ENCODE measurements at regions not wholly inside any gene's neighbourhood (a gene's known extent, or its start where the extent isn't known, plus 50 kb on each side); places are given as distances from the start of the nearest gene placed in this dataset.

GRCh38 chr9:110028676-110029075, 179.3 kb downstream of the C9orf152 start (continued):
- no peak for TF ChIP-seq ZNF280B (CRISPR knock-in tag; IDR thresholded peaks at IDR 0.05; ENCODE audit: borderline replicate concordance)

GRCh38 chr9:110029429-110029955, 178.5 kb downstream of the C9orf152 start:
- peak overlapping the region; percentile 48 for H3K4me2 ChIP-seq (ENCODE audit: low read depth, low read length)
- H3K27ac ChIP-seq (ENCODE audit: extremely low read length, insufficient read depth, low read length), result peak overlapping the region; percentile 79
- FAIRE-seq (peak; percentile 80), DNase-seq (ENCODE audit: low spot score) (peak; percentile 82), ATAC-seq (peak; percentile 82)
- no peaks in the 10 kb centered on the region for H3K9me3 ChIP-seq (ENCODE audit: low read length)
- H3K4me1 ChIP-seq (ENCODE audit: insufficient read depth, low read length), result peaks cover 47% of the 10 kb centered on the region
- H4K20me1 ChIP-seq (ENCODE audit: insufficient read depth, low read length), result no peaks in the 10 kb centered on the region
- ChIA-PET CTCF (ENCODE audit: low intra/inter-chr PET ratio, low total read pairs) (no interaction called here), POLR2A (no interaction called here)
- intact Hi-C loops (cut with micrococcal nuclease; ENCODE audit: unreplicated experiment) (no loop called here), in situ Hi-C loops (cut with HindIII; ENCODE audit: extremely low pct_ligation_motif_present, low pct_unique_long_range_greater_than_20kb) (no loop called here)
- no TSS peak for BruUV-seq (replicated peaks)
- no peaks in the 10 kb centered on the region for H3K79me2 ChIP-seq (ENCODE audit: insufficient read depth, low read length)
- 0% methylated on average over 4 of the region's 4 CpGs for WGBS (ENCODE audit: low lambda C conversion rate)
- H3K36me3 ChIP-seq (replicated peaks in 1 of 2; ENCODE audit: control insufficient read depth in 1 of 2, insufficient read depth in 2 of 2, low read length in 2 of 2), result no peaks in the 10 kb centered on the region
- no peak overlapping the region for H2AFZ ChIP-seq (ENCODE audit: low read length)
- H3K9ac ChIP-seq (ENCODE audit: insufficient read depth, low read depth, low read length), result no peak overlapping the region
- no peaks in the 10 kb centered on the region; a peak in 1 of 5 replicates for H3K27me3 ChIP-seq (ENCODE audit: control insufficient read depth in 1 of 2, insufficient read depth in 2 of 2, low read length in 2 of 2)
- no peak overlapping the region for H3K4me3 ChIP-seq (replicated peaks in 1 of 3; ENCODE audit: insufficient read depth in 1 of 3, low read depth in 2 of 3, low read length in 3 of 3)
- TF ChIP-seq ELF3 (CRISPR knock-in tag; IDR thresholded peaks at IDR 0.05), result 0 out of 2 replicates have a peak, but pooled peaks have one; percentile 14
- TF ChIP-seq TEAD3 (CRISPR knock-in tag; optimal IDR thresholded peaks at IDR 0.05; ENCODE audit: borderline replicate concordance), result peak; percentile 92
- TF ChIP-seq HINFP (CRISPR knock-in tag; IDR thresholded peaks at IDR 0.05; ENCODE audit: low read depth), result no peak
- no peak for TF ChIP-seq ZNF501 (CRISPR knock-in tag; IDR thresholded peaks at IDR 0.05)
- no peak for TF ChIP-seq FOXP1 (IDR thresholded peaks at IDR 0.05)
- 0 out of 2 replicates have a peak, but pooled peaks have one; percentile 41 for TF ChIP-seq FOXP1 (CRISPR knock-in tag; IDR thresholded peaks at IDR 0.05)
- no peak for TF ChIP-seq ZNF607 (CRISPR knock-in tag; IDR thresholded peaks at IDR 0.05; ENCODE audit: borderline replicate concordance)
- TF ChIP-seq ZGPAT (CRISPR knock-in tag; IDR thresholded peaks at IDR 0.05), result peak; percentile 58; the same call in 1 of the 2 replicates
- TF ChIP-seq HNF4A (CRISPR knock-in tag; IDR thresholded peaks at IDR 0.05), result peak; percentile 83
- TF ChIP-seq MTF2 (CRISPR knock-in tag; IDR thresholded peaks at IDR 0.05; ENCODE audit: borderline replicate concordance), result no peak
- no peak for TF ChIP-seq NFIB (CRISPR knock-in tag; IDR thresholded peaks at IDR 0.05; ENCODE audit: borderline replicate concordance)
- TF ChIP-seq PITX1 (CRISPR knock-in tag; IDR thresholded peaks at IDR 0.05), result 0 out of 2 replicates have a peak, but pooled peaks have one; percentile 29
- TF ChIP-seq USF2 (IDR thresholded peaks at IDR 0.05; ENCODE audit: low read depth, low read length), result peak; percentile 88
- peak; percentile 75; the same call in 1 of the 2 replicates for TF ChIP-seq USF2 (CRISPR knock-in tag; IDR thresholded peaks at IDR 0.05; ENCODE audit: borderline replicate concordance)
- no peak for TF ChIP-seq ZNF282 (IDR thresholded peaks at IDR 0.05; ENCODE audit: partially characterized antibody)
- peak; percentile 24; the same call in 1 of the 2 replicates for TF ChIP-seq FOXA3 (CRISPR knock-in tag; IDR thresholded peaks at IDR 0.05)
- no peak for TF ChIP-seq PAX8 (CRISPR knock-in tag; IDR thresholded peaks at IDR 0.05; ENCODE audit: borderline replicate concordance)
- TF ChIP-seq ZNF33B (CRISPR knock-in tag; IDR thresholded peaks at IDR 0.05), result no peak
